ENCODE measurements at regions not wholly inside any gene's neighbourhood (a gene's known extent, or its start where the extent isn't known, plus 50 kb on each side); places are given as distances from the start of the nearest gene placed in this dataset.

DNA sequence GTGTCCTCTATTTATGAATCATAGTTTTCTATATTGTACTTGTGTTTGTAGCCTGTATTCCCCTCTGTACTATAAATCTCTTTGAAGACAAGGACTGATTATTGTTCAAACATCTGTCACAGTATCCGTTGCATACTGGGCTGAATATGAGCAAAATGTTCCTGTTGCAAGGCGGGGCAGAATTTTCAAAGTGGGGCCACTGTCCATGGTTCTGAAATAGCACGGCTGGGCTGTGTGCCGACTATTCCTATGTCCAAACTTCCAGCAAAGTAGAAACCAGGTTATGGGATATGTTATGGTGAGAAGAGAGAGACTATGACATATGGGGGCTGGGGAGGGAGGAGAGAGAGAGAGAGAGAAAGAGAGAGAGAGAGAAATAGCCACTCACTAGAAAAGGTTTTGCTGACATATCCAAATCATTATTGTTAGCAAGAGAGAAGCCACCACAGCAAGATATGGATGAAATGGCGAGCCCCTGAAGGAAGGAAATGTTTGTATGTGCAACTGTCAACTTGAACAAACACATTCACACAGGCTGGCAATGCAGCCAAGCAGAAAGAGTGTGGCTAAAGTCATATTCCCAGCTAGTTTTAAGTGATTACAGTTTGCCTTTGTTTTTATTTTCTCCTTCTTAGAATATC, 107.0 kb upstream of the GPR12 start:
- H3K27me3 Mint-ChIP-seq (ENCODE audit: low read depth in 2 of 2) = peaks cover under 1 to 5% of the 10 kb centered on the region in 2 donors
- H3K4me1 ChIP-seq (ENCODE audit: control insufficient read depth, insufficient read depth, low read length) = no peaks in the 10 kb centered on the region
- no peak overlapping the region for H3K4me3 ChIP-seq (ENCODE audit: low read length)
- no peaks in the 10 kb centered on the region for H3K9me3 Mint-ChIP-seq
- no peaks in the 10 kb centered on the region for H3K9me3 ChIP-seq (ENCODE audit: control insufficient read depth, insufficient read depth, low read length)
- ATAC-seq = no peak
- H3K36me3 Mint-ChIP-seq = no peaks in the 10 kb centered on the region
- H3K27ac Mint-ChIP-seq = no peak overlapping the region
- no peak overlapping the region for H3K27ac ChIP-seq (ENCODE audit: low read length)
- intact Hi-C loops (cut with micrococcal nuclease) = no loop called here
- H3K4me3 Mint-ChIP-seq = no peak overlapping the region
- peak in 1 of 2 donors; percentile 21 for DNase-seq
- H3K4me1 Mint-ChIP-seq = no peaks in the 10 kb centered on the region
- 14% methylated on average over 4 of the region's 5 CpGs for WGBS (ENCODE audit: insufficient coverage)
- TF ChIP-seq, protein P1, sequence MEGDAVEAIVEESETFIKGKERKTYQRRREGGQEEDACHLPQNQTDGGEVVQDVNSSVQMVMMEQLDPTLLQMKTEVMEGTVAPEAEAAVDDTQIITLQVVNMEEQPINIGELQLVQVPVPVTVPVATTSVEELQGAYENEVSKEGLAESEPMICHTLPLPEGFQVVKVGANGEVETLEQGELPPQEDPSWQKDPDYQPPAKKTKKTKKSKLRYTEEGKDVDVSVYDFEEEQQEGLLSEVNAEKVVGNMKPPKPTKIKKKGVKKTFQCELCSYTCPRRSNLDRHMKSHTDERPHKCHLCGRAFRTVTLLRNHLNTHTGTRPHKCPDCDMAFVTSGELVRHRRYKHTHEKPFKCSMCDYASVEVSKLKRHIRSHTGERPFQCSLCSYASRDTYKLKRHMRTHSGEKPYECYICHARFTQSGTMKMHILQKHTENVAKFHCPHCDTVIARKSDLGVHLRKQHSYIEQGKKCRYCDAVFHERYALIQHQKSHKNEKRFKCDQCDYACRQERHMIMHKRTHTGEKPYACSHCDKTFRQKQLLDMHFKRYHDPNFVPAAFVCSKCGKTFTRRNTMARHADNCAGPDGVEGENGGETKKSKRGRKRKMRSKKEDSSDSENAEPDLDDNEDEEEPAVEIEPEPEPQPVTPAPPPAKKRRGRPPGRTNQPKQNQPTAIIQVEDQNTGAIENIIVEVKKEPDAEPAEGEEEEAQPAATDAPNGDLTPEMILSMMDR (IDR thresholded peaks at IDR 0.05) = no peak
- H3K27me3 ChIP-seq (ENCODE audit: control insufficient read depth, insufficient read depth, low read length) = no peaks in the 10 kb centered on the region
- no peaks in the 10 kb centered on the region for H3K36me3 ChIP-seq (ENCODE audit: control insufficient read depth, insufficient read depth, low read length)

DNA sequence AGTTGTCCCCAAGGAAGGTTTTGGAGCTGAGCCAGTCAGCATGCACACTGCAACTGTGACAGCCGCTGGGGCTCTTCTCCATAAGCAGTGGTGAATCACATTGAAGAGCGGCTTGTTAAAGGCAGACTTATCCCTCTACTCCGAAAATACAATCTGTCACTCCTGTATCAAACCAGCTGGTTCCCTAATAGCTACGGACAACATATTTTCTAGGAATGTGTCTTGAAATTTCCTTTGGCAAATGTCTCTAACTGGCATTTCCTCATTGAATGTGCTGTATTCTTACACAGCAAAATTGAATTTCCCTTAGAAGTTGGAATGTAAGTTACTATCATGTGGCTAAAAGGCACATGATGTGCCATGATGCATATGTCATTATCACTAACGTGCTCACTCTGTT, 104.0 kb upstream of the GPR12 start:
- Mint-ChIP-seq H3K4me3 (no peak overlapping the region), H3K9me3 (no peaks in the 10 kb centered on the region), H3K27ac (no peak overlapping the region), H3K36me3 (no peaks in the 10 kb centered on the region), H3K4me1 (no peaks in the 10 kb centered on the region), H3K27me3 (ENCODE audit: low read depth in 2 of 2) (peaks cover 11 to 19% of the 10 kb centered on the region in 2 donors)
- H3K27me3 ChIP-seq (ENCODE audit: control insufficient read depth, insufficient read depth, low read length) = no peaks in the 10 kb centered on the region
- TF ChIP-seq, protein P1 (IDR thresholded peaks at IDR 0.05) = no peak
- WGBS (ENCODE audit: insufficient coverage) = 80% methylated on average over 5 of the region's 5 CpGs
- intact Hi-C loops (cut with micrococcal nuclease) = no loop called here
- no peak for ATAC-seq
- DNase-seq = no peak
- no peaks in the 10 kb centered on the region for H3K9me3 ChIP-seq (ENCODE audit: control insufficient read depth, insufficient read depth, low read length)
- H3K36me3 ChIP-seq (ENCODE audit: control insufficient read depth, insufficient read depth, low read length) = no peaks in the 10 kb centered on the region
- H3K27ac ChIP-seq (ENCODE audit: low read length) = no peak overlapping the region
- H3K4me3 ChIP-seq (ENCODE audit: low read length) = no peak overlapping the region
- H3K4me1 ChIP-seq (ENCODE audit: control insufficient read depth, insufficient read depth, low read length) = no peaks in the 10 kb centered on the region

DNA sequence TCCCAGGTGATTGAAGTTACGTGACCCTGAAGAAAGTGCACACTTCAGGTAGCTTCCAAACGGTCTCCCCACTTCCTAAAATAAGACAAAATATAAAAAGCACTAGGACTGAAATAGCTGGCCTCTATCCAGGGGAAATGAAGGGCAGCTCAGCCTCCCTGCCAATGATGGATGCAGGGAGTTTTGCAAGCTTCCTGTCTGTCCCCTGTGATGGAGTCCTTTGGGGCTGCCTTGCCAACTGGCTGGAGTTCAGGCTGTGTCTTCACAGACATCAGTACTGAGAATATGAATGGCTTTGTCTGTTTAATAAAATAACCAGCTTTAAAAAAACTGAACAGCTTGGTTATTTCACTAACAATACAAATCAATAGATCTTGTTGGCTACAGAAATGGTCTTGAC, 101.4 kb upstream of the GPR12 start:
- Mint-ChIP-seq H3K27ac (no peak overlapping the region), H3K4me1 (no peaks in the 10 kb centered on the region), H3K36me3 (no peaks in the 10 kb centered on the region), H3K9me3 (no peaks in the 10 kb centered on the region), H3K27me3 (ENCODE audit: low read depth in 2 of 2) (peaks cover 14 to 35% of the 10 kb centered on the region in 2 donors), H3K4me3 (no peak overlapping the region)
- intact Hi-C loops (cut with micrococcal nuclease) = no loop called here
- ATAC-seq (no peak), DNase-seq (no peak)
- TF ChIP-seq, protein P1 (IDR thresholded peaks at IDR 0.05) = no peak
- H3K27ac ChIP-seq (ENCODE audit: low read length) = no peak overlapping the region
- H3K36me3 ChIP-seq (ENCODE audit: control insufficient read depth, insufficient read depth, low read length) = no peaks in the 10 kb centered on the region
- WGBS (ENCODE audit: insufficient coverage) = 47% methylated on average over 2 of the region's 2 CpGs
- no peaks in the 10 kb centered on the region for H3K9me3 ChIP-seq (ENCODE audit: control insufficient read depth, insufficient read depth, low read length)
- H3K27me3 ChIP-seq (ENCODE audit: control insufficient read depth, insufficient read depth, low read length) = no peaks in the 10 kb centered on the region
- H3K4me3 ChIP-seq (ENCODE audit: low read length) = no peak overlapping the region
- H3K4me1 ChIP-seq (ENCODE audit: control insufficient read depth, insufficient read depth, low read length) = no peaks in the 10 kb centered on the region

DNA sequence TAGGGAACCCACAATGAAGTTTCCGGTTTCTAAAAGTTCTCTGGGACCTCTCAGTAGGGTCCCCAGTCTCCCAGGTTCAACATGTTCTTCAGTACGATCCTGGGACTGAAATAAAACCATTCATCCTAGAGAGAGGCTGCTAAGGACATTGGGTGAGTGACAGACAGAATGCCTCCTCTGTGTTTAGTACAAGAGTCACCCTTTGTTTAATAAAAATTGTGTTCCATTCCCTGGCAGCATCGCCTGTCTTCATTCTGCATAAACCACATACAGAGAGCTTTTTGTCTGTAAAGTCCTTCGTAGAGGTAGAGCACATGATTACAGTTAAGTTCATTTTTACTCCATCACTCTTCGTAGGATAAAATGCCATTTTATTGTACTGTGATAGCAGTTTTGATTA, 95.3 kb upstream of the GPR12 start:
- Mint-ChIP-seq H3K4me3 (no peak overlapping the region), H3K4me1 (no peaks in the 10 kb centered on the region)

More for the DNA sequence above, 95.3 kb upstream of the GPR12 start:
- Histone ChIP-seq H3K36me3 (ENCODE audit: control insufficient read depth, insufficient read depth, low read length) (no peaks in the 10 kb centered on the region), H3K4me1 (ENCODE audit: control insufficient read depth, insufficient read depth, low read length) (no peaks in the 10 kb centered on the region), H3K27ac (ENCODE audit: low read length) (no peak overlapping the region), H3K9me3 (ENCODE audit: control insufficient read depth, insufficient read depth, low read length) (no peaks in the 10 kb centered on the region), H3K27me3 (ENCODE audit: control insufficient read depth, insufficient read depth, low read length) (no peaks in the 10 kb centered on the region), H3K4me3 (ENCODE audit: low read length) (no peak overlapping the region)
- TF ChIP-seq, protein P1 (IDR thresholded peaks at IDR 0.05) = no peak
- WGBS (ENCODE audit: insufficient coverage) = 91% methylated on average over 4 of the region's 5 CpGs
- no peak overlapping the region for H3K27ac Mint-ChIP-seq
- DNase-seq = no peak
- no peaks in the 10 kb centered on the region for H3K36me3 Mint-ChIP-seq
- H3K27me3 Mint-ChIP-seq (ENCODE audit: low read depth in 2 of 2) = peaks cover 14 to 36% of the 10 kb centered on the region in 2 donors
- H3K9me3 Mint-ChIP-seq = no peaks in the 10 kb centered on the region
- intact Hi-C loops (cut with micrococcal nuclease) = no loop called here
- no peak for ATAC-seq

Measured in natural killer cell (primary cell).